Fibroblast of lung (primary cell): ENCODE measurements at regions not wholly inside any gene's neighbourhood (a gene's known extent, or its start where the extent isn't known, plus 50 kb on each side); places are given as distances from the start of the nearest gene placed in this dataset.
A peak's percentile ranks its signal among the peaks of the same experiment; 100 is the strongest.

Experiments used
- DNase-seq, 2 donors: peaks; one replicate each; pipeline versions ENCODE4 v3.0.0 to v3.0.0-alpha.2; 2010; ENCODE audit warnings: low read depth in 2 of 2
- H2AFZ ChIP-seq: 2 replicates; pipeline ENCODE4 v1.5.1; 2012; ENCODE audit warnings: low read length, control low read depth, inconsistent platforms
- H3K27ac ChIP-seq: 2 replicates; pipeline ENCODE4 v1.5.1; 2011; ENCODE audit warnings: low read length, control low read depth; ENCODE audit not compliant: insufficient read depth
- H3K27me3 ChIP-seq: 2 replicates; pipeline ENCODE4 v1.5.1; 2011; ENCODE audit warnings: mild to moderate bottlenecking, low read length; ENCODE audit not compliant: control insufficient read depth, insufficient read depth
- H3K36me3 ChIP-seq: 2 replicates; pipeline ENCODE4 v1.5.1; 2011; ENCODE audit warnings: low read length; ENCODE audit not compliant: control insufficient read depth, insufficient read depth
- H3K4me1 ChIP-seq: 2 replicates; pipeline ENCODE4 v1.5.1; 2011; ENCODE audit warnings: low read length; ENCODE audit not compliant: control insufficient read depth, insufficient read depth; ENCODE audit errors: extremely low read depth
- H3K4me2 ChIP-seq: 2 replicates; pipeline ENCODE4 v1.5.1; 2011; ENCODE audit warnings: low read length, control low read depth; ENCODE audit not compliant: insufficient read depth; ENCODE audit errors: extremely low read depth
- H3K4me3 ChIP-seq, 4 experiments: fragments of 200-600 bp in 1 of 4; sonication (generic) in 1 of 4; replicated peaks in 1 of 4; 2 replicates each; pipeline ENCODE4 v1.5.1; 2011 to 2016; ENCODE audit warnings: low read length in 4 of 4, low read depth in 3 of 4, mild to moderate bottlenecking in 3 of 4, control low read depth in 2 of 4, inconsistent platforms in 1 of 4, mixed read lengths in 1 of 4; ENCODE audit not compliant: insufficient read depth in 1 of 4; ENCODE audit errors: control extremely low read depth in 1 of 4
- H3K79me2 ChIP-seq: 2 replicates; pipeline ENCODE4 v1.5.1; 2012; ENCODE audit warnings: mild to moderate bottlenecking, low read length, inconsistent platforms; ENCODE audit not compliant: control insufficient read depth, insufficient read depth
- H3K9ac ChIP-seq: 2 replicates; pipeline ENCODE4 v1.5.1; 2011; ENCODE audit warnings: mild to moderate bottlenecking, low read length, control low read depth; ENCODE audit not compliant: insufficient read depth
- H3K9me3 ChIP-seq: 2 replicates; pipeline ENCODE4 v1.5.1; 2012; ENCODE audit warnings: low read depth, low read length; ENCODE audit not compliant: control insufficient read depth, insufficient read depth
- H4K20me1 ChIP-seq: 2 replicates; pipeline ENCODE4 v1.5.1; 2011; ENCODE audit warnings: low read length; ENCODE audit not compliant: control insufficient read depth, insufficient read depth; ENCODE audit errors: extremely low read depth
- EZH2 ChIP-seq: IDR thresholded peaks from 2 replicates; pipeline ENCODE4 v1.5.1; 2012; ENCODE audit warnings: low read length, control low read depth, mild to moderate bottlenecking; ENCODE audit errors: missing control alignments
- TF ChIP-seq, protein P1 (sequence below), 2 donors: IDR thresholded peaks in 1 of 2; conservative IDR thresholded peaks in 1 of 2; 1 replicate in 1 of 2; 2 replicates in 1 of 2; pipeline ENCODE4 v1.5.1; 2011 to 2012; ENCODE audit warnings: low read length in 2 of 2, control low read depth in 1 of 2, inconsistent platforms in 1 of 2, low read depth in 1 of 2, mild to moderate bottlenecking in 1 of 2

- Histone ChIP-seq H3K4me3 (no peak overlapping the region), H4K20me1 (no peaks in the 10 kb centered on the region), H3K4me2 (no peak overlapping the region), H3K27ac (no peak overlapping the region), H2AFZ (no peak overlapping the region), H3K9me3 (no peaks in the 10 kb centered on the region), H3K36me3 (no peaks in the 10 kb centered on the region), H3K9ac (no peak overlapping the region), H3K4me1 (no peaks in the 10 kb centered on the region), H3K79me2 (no peaks in the 10 kb centered on the region), H3K27me3 (no peaks in the 10 kb centered on the region)
- peak; percentile 5 to 62 for DNase-seq
- TF ChIP-seq, protein P1, sequence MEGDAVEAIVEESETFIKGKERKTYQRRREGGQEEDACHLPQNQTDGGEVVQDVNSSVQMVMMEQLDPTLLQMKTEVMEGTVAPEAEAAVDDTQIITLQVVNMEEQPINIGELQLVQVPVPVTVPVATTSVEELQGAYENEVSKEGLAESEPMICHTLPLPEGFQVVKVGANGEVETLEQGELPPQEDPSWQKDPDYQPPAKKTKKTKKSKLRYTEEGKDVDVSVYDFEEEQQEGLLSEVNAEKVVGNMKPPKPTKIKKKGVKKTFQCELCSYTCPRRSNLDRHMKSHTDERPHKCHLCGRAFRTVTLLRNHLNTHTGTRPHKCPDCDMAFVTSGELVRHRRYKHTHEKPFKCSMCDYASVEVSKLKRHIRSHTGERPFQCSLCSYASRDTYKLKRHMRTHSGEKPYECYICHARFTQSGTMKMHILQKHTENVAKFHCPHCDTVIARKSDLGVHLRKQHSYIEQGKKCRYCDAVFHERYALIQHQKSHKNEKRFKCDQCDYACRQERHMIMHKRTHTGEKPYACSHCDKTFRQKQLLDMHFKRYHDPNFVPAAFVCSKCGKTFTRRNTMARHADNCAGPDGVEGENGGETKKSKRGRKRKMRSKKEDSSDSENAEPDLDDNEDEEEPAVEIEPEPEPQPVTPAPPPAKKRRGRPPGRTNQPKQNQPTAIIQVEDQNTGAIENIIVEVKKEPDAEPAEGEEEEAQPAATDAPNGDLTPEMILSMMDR (conservative IDR thresholded peaks at IDR 0.05 in 1 of 2, IDR thresholded peaks at IDR 0.05 in 1 of 2; ENCODE audit: low read depth in 1 of 2, low read length in 2 of 2): no peak
- no peak for TF ChIP-seq EZH2
These were observed 414.3 kb upstream of the RGPD4 start for GRCh38 chr2:107412209-107412904.

DNA sequence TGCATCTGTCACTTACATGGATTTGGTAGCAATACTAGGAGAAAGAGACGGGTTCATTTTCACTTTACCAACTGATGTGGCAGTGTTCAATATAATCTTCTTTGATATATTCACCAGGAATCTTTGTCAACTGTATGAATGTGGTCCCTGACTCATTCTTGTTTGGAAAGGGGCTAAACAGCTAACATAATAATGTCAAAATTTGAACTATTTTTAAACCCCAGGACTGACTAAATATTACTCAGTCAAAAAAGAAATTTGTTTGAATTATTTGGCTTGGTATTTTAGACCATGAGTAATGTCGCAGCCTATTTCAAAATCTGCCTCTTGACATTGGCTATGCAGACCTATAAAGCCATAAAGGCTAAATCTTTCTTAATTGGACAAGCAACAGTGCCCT is 413.7 kb upstream of the RGPD4 start:
- TF ChIP-seq, protein P1 (conservative IDR thresholded peaks at IDR 0.05 in 1 of 2, IDR thresholded peaks at IDR 0.05 in 1 of 2; ENCODE audit: low read depth in 1 of 2, low read length in 2 of 2): no peak
- TF ChIP-seq EZH2: no peak
- H4K20me1 ChIP-seq: no peaks in the 10 kb centered on the region
- no peaks in the 10 kb centered on the region for H3K27me3 ChIP-seq
- H3K9ac ChIP-seq: no peak overlapping the region
- H3K4me2 ChIP-seq: no peak overlapping the region
- H3K4me1 ChIP-seq: no peaks in the 10 kb centered on the region
- H2AFZ ChIP-seq: no peak overlapping the region
- no peak overlapping the region for H3K4me3 ChIP-seq
- H3K36me3 ChIP-seq: no peaks in the 10 kb centered on the region
- H3K9me3 ChIP-seq: no peaks in the 10 kb centered on the region
- peak; percentile 11 to 60 for DNase-seq
- H3K27ac ChIP-seq: no peak overlapping the region
- no peaks in the 10 kb centered on the region for H3K79me2 ChIP-seq

GRCh38 chr2:107414376-107414775 is 412.3 kb upstream of the RGPD4 start:
- no peak overlapping the region for H2AFZ ChIP-seq
- no peak overlapping the region for H3K4me2 ChIP-seq
- no peaks in the 10 kb centered on the region for H3K36me3 ChIP-seq
- H3K4me1 ChIP-seq: no peaks in the 10 kb centered on the region
- H3K4me3 ChIP-seq: no peak overlapping the region
- H3K27ac ChIP-seq: no peak overlapping the region
- no peaks in the 10 kb centered on the region for H4K20me1 ChIP-seq
- H3K9me3 ChIP-seq: no peaks in the 10 kb centered on the region
- TF ChIP-seq, protein P1 (conservative IDR thresholded peaks at IDR 0.05 in 1 of 2, IDR thresholded peaks at IDR 0.05 in 1 of 2; ENCODE audit: low read depth in 1 of 2, low read length in 2 of 2): no peak
- no peak for TF ChIP-seq EZH2
- peak in 1 of 2 donors; percentile 15 for DNase-seq
- no peak overlapping the region for H3K9ac ChIP-seq
- H3K79me2 ChIP-seq: no peaks in the 10 kb centered on the region
- H3K27me3 ChIP-seq: no peaks in the 10 kb centered on the region
